ENCODE measurements at regions not wholly inside any gene's neighbourhood (a gene's known extent, or its start where the extent isn't known, plus 50 kb on each side); places are given as distances from the start of the nearest gene placed in this dataset.
"Not testable (repeated sequence)": the region's sequence is repeated elsewhere in the genome, so short reads cannot be mapped to it uniquely, and the experiment has no call there.

DNA sequence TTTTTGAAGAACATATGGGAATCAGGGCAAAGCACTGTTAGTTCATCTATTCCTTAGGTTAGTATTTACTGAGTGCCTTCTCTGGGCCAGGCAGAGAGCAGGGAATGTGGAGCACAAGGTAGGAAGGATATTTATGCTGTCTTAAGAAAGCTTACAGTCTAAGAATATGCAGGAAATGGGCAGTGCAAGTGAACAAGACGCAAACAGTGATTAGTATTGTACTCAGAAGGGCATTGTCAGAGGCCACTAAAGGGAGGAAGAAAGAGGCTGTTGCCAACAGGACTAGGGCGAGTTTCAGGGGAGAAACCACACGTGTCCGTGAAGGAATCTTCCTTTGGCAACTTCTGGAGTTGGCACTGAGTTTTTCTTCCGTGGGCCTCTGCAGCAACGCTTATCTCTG is 552.8 kb upstream of the COBL start:
- no peak for DNase-seq (ENCODE audit: insufficient read length, low spot score)
- no peak for FAIRE-seq

- FAIRE-seq: no peak
Measured at GRCh38 chr7:51867117-51867516, 550.5 kb upstream of the COBL start.

DNA sequence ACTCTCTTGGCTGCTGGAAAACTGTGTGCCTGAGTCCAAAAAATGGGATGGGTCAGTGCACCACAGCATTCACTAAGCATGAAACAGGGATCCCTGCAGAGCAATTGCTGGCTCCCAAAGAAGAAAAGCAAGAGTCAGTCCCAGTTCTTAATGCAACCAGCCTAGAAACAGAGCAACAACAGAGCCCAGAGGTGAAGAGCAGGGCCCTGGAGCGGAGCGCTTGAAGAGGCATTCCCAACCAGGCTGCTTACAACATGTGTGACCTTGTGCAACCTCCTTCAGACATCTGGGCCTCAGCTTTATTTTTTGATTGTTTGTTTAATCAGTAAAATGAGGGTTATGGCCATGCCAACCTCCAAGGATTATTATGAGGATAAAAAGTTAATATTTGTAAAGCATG is 543.7 kb upstream of the COBL start:
- no peak for FAIRE-seq

More at GRCh38 chr7:51867117-51867516, 550.5 kb upstream of the COBL start:
- no peak for DNase-seq (ENCODE audit: insufficient read length, low spot score)

DNA sequence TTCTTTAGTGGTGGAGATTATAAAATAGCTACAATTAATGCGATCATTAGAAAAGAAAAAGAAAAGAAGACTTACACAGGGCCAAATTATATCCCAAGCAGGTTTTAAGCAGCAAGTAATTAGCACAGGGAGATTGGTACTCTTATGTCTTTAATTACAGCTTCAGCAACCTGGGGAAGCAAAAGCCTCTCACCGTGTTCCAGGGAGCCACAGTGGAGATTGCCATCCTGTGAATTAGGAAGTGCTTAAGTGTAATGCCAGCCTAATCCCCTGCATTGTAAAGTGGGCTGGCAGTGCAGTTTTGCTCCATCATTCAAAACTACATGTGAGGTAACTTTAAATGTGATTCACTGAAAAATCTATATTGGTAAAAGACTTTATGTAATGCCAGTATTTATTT is 533.5 kb upstream of the COBL start:
- FAIRE-seq (no peak), DNase-seq (ENCODE audit: insufficient read length, low spot score) (no peak)

More for the DNA sequence above, 543.7 kb upstream of the COBL start:
- DNase-seq (ENCODE audit: insufficient read length, low spot score): no peak

- DNase-seq (ENCODE audit: insufficient read length, low spot score) (no peak), FAIRE-seq (no peak)
Measured at GRCh38 chr7:51847461-51848134, 531.0 kb upstream of the COBL start.

DNA sequence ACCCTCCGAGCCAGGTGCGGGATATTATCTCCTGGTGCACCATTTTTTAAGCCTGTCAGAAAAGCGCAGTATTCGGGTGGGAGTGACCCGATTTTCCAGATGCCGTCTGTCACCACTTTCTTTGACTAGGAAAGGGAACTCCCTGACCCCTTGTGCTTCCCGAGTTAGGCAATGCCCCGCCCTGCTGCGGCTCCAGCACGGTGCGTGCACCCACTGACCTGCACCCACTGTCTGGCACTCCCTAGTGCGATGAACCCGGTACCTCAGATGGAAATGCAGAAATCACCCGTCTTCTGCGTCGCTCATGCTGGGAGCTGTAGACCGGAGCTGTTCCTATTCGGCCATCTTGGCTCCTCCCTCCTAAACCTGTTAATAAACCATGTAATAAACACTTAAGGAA is 522.5 kb upstream of the COBL start:
- not testable (repeated sequence) for DNase-seq (ENCODE audit: insufficient read length, low spot score)

GRCh38 chr7:51827631-51828030 is 511.0 kb upstream of the COBL start:
- DNase-seq (ENCODE audit: insufficient read length, low spot score): no peak
- FAIRE-seq: no peak

More for the DNA sequence above, 522.5 kb upstream of the COBL start:
- not testable (repeated sequence) for FAIRE-seq

GRCh38 chr7:51824050-51824449 is 507.4 kb upstream of the COBL start:
- DNase-seq (ENCODE audit: insufficient read length, low spot score): no peak
- FAIRE-seq: no peak

GRCh38 chr7:51823437-51823836 is 506.8 kb upstream of the COBL start:
- no peak for FAIRE-seq
- DNase-seq (ENCODE audit: insufficient read length, low spot score): no peak

DNA sequence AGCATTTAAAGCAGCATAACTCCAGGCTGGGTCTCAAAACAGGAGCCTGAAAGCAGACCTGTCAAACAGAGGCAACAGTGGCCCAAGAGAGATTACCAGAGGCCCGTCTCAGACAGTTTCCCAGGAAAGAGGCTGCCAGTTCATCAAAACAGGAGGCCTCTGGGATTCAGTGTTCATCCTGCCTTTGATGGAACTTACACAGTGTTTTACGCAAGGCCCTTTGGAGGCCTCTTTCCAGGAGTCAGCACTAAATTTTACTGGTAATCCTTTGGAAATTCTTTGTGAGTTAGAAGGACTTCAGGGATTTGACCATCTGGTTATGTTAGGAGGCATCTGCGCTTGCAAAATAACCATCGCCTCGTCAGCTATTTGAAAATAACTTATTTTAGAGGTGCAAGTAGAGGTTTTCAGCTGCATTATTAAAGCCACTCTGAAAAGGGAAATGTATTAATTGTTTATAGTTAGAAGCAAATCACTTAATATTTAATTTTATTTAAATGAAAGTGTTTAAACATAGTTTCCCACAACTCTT is 501.2 kb upstream of the COBL start:
- FAIRE-seq (no peak), DNase-seq (ENCODE audit: insufficient read length, low spot score) (no peak)

DNA sequence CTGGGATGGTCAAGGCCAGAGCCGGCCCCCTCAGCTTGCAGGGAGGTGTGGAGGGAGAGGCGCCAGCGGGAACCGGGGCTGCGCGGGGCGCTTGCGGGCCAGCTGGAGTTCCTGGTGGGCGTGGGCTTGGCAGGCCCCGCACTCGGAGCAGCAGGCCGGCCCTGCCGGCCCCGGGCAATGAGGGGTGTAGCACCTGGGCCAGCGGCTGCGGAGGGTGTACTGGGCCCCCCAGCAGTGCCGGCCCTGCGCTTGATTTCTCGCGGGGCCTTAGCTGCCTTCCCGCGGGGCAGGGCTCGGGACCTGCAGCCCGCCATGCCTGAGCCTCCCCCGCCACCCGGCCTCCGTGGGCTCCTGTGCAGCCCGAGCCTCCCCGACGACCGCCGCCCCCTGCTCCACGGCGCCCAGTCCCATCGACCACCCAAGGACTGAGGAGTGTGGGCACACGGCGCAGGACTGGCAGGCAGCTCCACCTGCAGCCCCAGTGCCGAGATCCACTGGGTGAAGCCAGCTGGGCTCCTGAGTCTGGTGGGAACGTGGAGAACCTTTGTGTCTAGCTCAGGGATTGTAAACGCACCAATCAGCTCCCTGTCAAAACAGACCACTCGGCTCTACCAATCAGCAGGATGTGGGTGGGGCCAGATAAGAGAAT is 489.3 kb upstream of the COBL start:
- FAIRE-seq; DNase-seq (ENCODE audit: insufficient read length, low spot score): not testable (repeated sequence)

DNA sequence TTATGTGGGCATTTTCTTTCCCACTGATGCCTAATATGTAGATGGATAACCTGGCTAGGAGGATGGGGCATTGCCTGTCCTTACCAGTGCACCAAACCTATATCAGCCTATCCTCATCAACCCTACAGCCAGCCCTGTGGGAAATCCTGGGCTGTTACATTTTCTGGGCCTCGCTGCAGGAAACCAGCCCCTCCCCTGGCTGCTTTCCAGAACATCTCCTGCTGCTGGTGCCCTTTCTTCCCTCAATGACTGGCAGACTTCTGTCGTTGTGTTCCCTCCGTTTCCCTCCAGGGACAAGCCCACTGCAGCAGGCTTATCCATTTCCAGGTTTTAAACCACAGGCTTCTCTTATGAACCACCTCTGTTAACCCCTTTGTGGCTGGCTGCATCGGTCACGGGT is 486.1 kb upstream of the COBL start:
- DNase-seq (ENCODE audit: insufficient read length, low spot score): no peak
- FAIRE-seq: no peak

DNA sequence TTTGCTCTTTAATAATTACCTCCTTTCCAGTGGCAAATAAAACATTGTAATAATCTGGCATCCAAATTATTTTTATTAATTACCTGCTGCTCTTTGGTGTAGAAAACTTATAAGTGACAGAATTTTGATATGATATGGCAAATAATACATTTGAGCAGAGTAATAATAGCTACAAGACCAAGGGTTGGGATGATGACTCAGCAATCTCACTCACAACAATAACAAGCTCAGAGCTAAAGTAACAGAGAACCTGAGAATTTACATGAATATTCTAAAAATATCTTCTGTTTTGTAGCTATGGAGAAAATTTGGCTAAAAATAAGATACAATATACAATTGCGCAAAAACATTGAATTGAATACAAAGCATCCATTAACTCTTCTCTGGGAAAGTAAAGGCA is 480.8 kb upstream of the COBL start:
- no peak for DNase-seq (ENCODE audit: insufficient read length, low spot score)
- FAIRE-seq: no peak

DNA sequence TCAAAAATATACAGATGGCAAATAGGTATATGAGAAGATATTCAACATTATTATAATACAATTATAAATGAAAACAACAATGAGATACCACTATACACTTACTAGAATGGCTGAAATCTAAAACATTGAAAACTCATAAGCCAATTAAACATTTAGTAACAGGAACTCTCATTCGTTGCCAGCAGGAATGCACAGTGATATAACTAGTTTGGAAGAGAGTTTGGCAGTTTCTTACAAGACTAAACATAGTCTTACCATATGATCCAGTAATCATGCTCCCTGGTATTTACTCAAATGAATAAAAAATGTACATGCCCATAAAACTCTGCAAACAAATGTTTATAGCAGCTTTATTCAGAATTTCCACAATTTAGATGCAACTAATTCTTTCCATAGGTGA is 476.2 kb upstream of the COBL start:
- FAIRE-seq (no peak), DNase-seq (ENCODE audit: insufficient read length, low spot score) (no peak)

GRCh38 chr7:51789489-51789888 is 472.9 kb upstream of the COBL start:
- no peak for DNase-seq (ENCODE audit: insufficient read length, low spot score)
- no peak for FAIRE-seq

DNA sequence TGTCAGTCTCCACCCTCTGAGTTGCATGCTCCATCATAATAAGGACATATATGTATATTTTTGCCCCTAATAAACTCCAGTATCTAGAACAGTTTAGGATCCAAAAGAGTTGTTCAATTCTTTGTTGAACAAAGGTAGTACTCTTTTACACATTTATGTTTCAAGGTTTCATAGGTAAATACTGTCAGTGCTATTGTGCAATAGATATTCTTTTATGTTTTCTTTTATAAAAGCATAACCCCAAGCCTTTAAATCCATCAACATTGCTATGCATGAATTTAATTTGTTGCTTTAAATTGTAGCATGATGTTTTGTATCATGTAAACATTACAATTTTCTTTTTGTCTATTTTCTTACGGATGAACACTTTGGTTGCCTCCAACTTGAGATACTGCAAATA is 469.7 kb upstream of the COBL start:
- no peak for FAIRE-seq
- no peak for DNase-seq (ENCODE audit: insufficient read length, low spot score)

DNA sequence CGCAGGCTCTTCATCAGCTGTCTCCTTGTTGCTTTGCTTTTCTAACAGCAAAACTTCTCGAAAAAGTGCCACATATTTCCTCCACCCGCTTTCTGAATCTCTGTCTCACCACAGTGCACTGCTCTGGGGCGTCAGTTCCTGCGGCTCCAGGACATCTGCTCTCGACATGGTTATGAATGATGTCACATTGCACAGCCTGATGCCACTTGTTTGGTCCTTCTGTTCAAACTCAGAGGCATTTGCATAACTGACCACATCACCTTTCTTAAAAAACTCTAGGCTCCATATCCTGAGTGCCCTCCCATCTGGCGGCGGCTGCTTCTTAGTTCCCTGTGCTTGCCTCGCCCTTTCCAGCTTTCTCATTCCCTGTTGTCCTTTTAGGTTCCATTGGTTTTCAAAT is 469.3 kb upstream of the COBL start:
- no peak for FAIRE-seq

GRCh38 chr7:51785171-51785570 is 468.6 kb upstream of the COBL start:
- no peak for DNase-seq (ENCODE audit: insufficient read length, low spot score)

More for the DNA sequence above, 469.3 kb upstream of the COBL start:
- DNase-seq (ENCODE audit: insufficient read length, low spot score): no peak

GRCh38 chr7:51783241-51783640 is 466.6 kb upstream of the COBL start:
- FAIRE-seq (no peak), DNase-seq (ENCODE audit: insufficient read length, low spot score) (no peak)

More at GRCh38 chr7:51785171-51785570, 468.6 kb upstream of the COBL start:
- FAIRE-seq: no peak

GRCh38 chr7:51778121-51778520 is 461.5 kb upstream of the COBL start:
- DNase-seq (ENCODE audit: insufficient read length, low spot score) (no peak), FAIRE-seq (no peak)

DNA sequence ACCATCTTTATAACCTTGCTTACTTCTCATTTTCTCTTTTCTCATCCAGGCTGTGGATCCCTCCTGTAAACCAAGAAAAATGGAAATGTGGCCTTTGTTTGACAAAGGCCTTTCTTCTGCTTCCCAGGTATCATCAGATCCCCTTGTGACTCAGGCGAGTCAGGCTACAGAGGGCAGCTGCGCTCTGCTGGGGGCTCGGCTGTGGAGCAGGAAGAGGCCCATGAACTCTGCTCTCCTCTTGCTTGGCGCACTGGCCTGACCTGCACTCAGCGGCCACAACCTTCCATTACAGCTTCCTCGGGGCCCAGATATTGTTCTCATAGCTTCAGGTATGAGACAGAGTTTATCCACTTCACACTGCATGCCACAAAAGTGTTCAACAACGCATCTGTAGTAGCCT is 457.6 kb upstream of the COBL start:
- no peak for FAIRE-seq

GRCh38 chr7:51772190-51772589 is 455.6 kb upstream of the COBL start:
- no peak for FAIRE-seq
- no peak for DNase-seq (ENCODE audit: insufficient read length, low spot score)

More for the DNA sequence above, 457.6 kb upstream of the COBL start:
- no peak for DNase-seq (ENCODE audit: insufficient read length, low spot score)
